ENCODE measurements at regions not wholly inside any gene's neighbourhood (a gene's known extent, or its start where the extent isn't known, plus 50 kb on each side); places are given as distances from the start of the nearest gene placed in this dataset.

DNA sequence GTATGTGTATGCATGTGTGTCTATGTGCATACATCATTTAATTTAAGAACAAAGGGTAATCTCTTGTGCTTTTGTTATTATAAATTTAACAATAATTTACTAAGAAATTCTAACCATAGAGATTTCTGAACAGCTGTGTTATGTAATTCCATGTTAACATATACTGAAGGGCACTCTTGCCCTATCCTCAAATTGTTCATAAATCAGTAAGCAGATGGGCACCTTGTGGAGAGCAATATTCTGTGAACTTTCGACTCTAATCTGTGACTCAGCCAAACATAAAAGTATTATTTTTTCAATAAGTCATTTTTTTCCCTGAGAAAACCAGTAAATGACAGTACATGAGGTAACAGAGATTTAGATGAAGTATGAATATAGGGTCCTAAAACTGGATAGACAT, 938.3 kb upstream of the CRIM1 start:
- no peak for ATAC-seq (ENCODE audit: insufficient number of reproducible peaks, low FRiP score, low read depth)

DNA sequence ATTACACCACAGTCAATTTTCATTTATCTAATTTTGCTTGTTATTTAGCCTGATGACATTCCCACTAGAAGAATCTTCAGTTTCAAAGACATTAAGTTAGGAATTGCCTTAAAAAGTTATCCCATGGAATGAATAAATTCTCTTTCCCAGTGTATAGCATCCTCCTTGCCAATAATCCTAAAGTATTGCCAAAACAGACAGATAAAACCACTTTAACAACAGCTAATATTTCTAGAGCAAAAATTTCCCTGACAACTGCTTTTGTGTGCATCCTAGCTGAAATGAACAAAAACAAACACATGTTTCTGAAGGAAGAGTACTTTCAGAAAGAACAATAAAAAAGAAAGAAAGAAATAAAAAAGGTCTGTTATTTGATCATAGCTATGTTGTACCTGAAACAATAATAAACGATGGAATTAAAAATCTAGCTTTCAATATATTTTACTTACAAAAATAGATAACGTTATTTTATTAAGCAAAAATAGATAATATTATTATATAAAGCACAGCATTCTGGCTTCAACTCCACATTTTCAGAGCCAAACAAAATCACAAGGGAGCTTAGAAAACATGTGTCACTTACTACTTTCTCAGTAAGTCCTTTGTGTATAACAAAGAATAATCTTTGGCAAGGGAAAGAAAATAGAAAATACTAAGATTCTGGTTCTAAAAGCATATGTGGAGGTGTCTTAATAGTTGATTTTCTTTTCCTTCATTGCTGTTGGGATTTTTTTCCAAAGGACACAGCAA, 939.0 kb upstream of the CRIM1 start:
- DNase-seq (ENCODE audit: low spot score): no peak
- no peak for ATAC-seq (ENCODE audit: insufficient number of reproducible peaks, low FRiP score, low read depth)
- no peaks in the 10 kb centered on the region for H3K4me1 ChIP-seq (ENCODE audit: control insufficient read depth in 1 of 2, low read depth in 2 of 2)
- H3K27ac ChIP-seq: no peak overlapping the region
- H3K36me3 ChIP-seq: no peaks in the 10 kb centered on the region
- TF ChIP-seq, protein P1, sequence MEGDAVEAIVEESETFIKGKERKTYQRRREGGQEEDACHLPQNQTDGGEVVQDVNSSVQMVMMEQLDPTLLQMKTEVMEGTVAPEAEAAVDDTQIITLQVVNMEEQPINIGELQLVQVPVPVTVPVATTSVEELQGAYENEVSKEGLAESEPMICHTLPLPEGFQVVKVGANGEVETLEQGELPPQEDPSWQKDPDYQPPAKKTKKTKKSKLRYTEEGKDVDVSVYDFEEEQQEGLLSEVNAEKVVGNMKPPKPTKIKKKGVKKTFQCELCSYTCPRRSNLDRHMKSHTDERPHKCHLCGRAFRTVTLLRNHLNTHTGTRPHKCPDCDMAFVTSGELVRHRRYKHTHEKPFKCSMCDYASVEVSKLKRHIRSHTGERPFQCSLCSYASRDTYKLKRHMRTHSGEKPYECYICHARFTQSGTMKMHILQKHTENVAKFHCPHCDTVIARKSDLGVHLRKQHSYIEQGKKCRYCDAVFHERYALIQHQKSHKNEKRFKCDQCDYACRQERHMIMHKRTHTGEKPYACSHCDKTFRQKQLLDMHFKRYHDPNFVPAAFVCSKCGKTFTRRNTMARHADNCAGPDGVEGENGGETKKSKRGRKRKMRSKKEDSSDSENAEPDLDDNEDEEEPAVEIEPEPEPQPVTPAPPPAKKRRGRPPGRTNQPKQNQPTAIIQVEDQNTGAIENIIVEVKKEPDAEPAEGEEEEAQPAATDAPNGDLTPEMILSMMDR (IDR thresholded peaks at IDR 0.05): no peak
- H3K9me3 ChIP-seq: no peaks in the 10 kb centered on the region
- H3K4me3 ChIP-seq: no peak overlapping the region
- no peaks in the 10 kb centered on the region for H3K27me3 ChIP-seq (replicated peaks; ENCODE audit: insufficient read depth)

More for the DNA sequence above, 938.3 kb upstream of the CRIM1 start:
- H3K27ac ChIP-seq: no peak overlapping the region
- no peaks in the 10 kb centered on the region for H3K4me1 ChIP-seq (ENCODE audit: control insufficient read depth in 1 of 2, low read depth in 2 of 2)
- TF ChIP-seq, protein P1 (IDR thresholded peaks at IDR 0.05): no peak
- no peak overlapping the region for H3K4me3 ChIP-seq
- no peak for DNase-seq (ENCODE audit: low spot score)
- no peaks in the 10 kb centered on the region for H3K36me3 ChIP-seq
- H3K27me3 ChIP-seq (replicated peaks; ENCODE audit: insufficient read depth): no peaks in the 10 kb centered on the region
- no peaks in the 10 kb centered on the region for H3K9me3 ChIP-seq

DNA sequence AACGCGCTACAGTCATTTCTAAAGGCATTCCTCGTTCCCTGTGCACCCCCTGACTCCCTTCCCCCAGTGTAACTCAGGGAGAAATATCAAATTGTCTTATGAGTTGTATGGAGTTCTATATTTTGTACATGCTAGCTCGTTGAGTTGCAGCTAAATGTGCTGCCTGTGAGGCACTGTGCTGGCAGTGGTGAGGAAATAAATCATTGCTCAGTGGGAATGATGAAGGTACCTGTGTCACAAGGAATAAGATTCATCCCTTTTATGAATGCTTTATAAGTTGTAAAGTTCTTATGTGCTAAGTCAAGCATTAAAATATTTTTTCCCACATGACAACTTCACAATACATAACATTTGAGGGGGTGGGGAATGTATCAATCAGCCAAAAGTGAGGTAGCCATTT, 939.6 kb upstream of the CRIM1 start:
- Histone ChIP-seq H3K4me3 (no peak overlapping the region), H3K9me3 (no peaks in the 10 kb centered on the region), H3K4me1 (ENCODE audit: control insufficient read depth in 1 of 2, low read depth in 2 of 2) (no peaks in the 10 kb centered on the region), H3K27ac (no peak overlapping the region), H3K36me3 (no peaks in the 10 kb centered on the region), H3K27me3 (replicated peaks; ENCODE audit: insufficient read depth) (no peaks in the 10 kb centered on the region)
- no peak for DNase-seq (ENCODE audit: low spot score)
- ATAC-seq (ENCODE audit: insufficient number of reproducible peaks, low FRiP score, low read depth): no peak
- TF ChIP-seq, protein P1 (IDR thresholded peaks at IDR 0.05): no peak

DNA sequence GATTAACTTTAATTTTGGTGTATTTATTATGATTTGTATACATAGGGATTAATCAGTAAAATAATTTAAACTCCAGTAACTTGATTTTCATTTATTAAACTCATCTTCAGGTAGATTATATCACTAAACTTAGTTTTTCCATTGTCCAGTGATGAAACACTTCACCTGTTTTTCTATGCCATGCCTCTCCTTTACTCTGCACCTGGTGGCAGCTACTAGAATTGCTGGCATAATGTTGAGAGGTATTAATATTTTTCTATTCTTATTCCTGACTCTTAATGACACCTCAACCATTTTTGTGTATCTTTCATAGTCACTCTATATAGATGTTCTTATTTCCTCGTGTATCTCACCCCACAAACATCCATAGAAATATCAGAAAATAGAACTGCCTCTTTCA, 940.3 kb upstream of the CRIM1 start:
- no peaks in the 10 kb centered on the region for H3K9me3 ChIP-seq
- no peaks in the 10 kb centered on the region for H3K27me3 ChIP-seq (replicated peaks; ENCODE audit: insufficient read depth)
- TF ChIP-seq, protein P1 (IDR thresholded peaks at IDR 0.05): peak; percentile 8
- ATAC-seq (ENCODE audit: insufficient number of reproducible peaks, low FRiP score, low read depth) (no peak), DNase-seq (ENCODE audit: low spot score) (no peak)
- no peak overlapping the region for H3K27ac ChIP-seq
- no peak overlapping the region for H3K4me3 ChIP-seq
- no peaks in the 10 kb centered on the region for H3K36me3 ChIP-seq
- no peaks in the 10 kb centered on the region for H3K4me1 ChIP-seq (ENCODE audit: control insufficient read depth in 1 of 2, low read depth in 2 of 2)

DNA sequence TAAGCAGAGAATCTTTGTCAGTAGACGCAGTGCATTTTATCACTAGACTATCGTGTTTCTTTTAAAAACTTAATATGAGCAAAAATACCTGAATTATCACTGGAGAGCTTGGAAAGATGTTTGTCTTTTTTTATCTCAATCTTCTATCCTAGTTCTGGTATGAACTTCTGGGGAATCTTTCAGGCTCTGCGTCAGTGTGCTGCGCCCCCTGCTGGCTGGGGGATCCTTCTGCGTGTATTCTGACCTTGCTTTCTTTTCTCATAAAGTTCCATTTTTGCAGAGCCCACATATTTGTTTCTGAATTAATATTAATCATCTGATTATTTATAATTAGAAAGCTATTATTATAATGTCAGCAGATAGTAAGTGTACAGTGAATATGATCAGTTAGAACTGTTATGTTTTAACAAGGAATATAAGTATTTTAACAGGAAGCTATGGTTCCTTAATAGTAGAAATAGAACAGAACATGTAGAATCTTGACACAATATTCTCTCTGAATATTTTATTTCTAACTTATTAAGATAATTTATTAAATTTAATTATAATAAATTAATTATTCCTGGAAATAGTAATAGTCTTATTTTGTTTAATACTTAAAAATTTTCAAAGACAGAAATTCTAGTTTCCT, 945.0 kb upstream of the CRIM1 start:
- no peaks in the 10 kb centered on the region for H3K9me3 ChIP-seq
- no peaks in the 10 kb centered on the region for H3K4me1 ChIP-seq (ENCODE audit: control insufficient read depth in 1 of 2, low read depth in 2 of 2)
- H3K4me3 ChIP-seq: no peak overlapping the region
- no peak for DNase-seq (ENCODE audit: low spot score)
- no peaks in the 10 kb centered on the region for H3K36me3 ChIP-seq
- no peak overlapping the region for H3K27ac ChIP-seq
- ATAC-seq (ENCODE audit: insufficient number of reproducible peaks, low FRiP score, low read depth): no peak
- TF ChIP-seq, protein P1 (IDR thresholded peaks at IDR 0.05): peak; percentile 86
- H3K27me3 ChIP-seq (replicated peaks; ENCODE audit: insufficient read depth): no peaks in the 10 kb centered on the region
